ENCODE measurements at regions not wholly inside any gene's neighbourhood (a gene's known extent, or its start where the extent isn't known, plus 50 kb on each side); places are given as distances from the start of the nearest gene placed in this dataset.

GRCh38 chr11:80502511-80502910 lies 1061.7 kb upstream of the TENM4 start:
- no peak for TF ChIP-seq SIN3A (IDR thresholded peaks at IDR 0.05; ENCODE audit: borderline replicate concordance, insufficient read depth, low read depth, low read length)
- peak; percentile 13; the same call in 1 of the 2 replicates for TF ChIP-seq CTCF (IDR thresholded peaks at IDR 0.05)
- no peak for TF ChIP-seq POLR2AphosphoS5 (IDR thresholded peaks at IDR 0.05; ENCODE audit: low read depth, low read length)

Measured in Panc1 (cell line).